Stimulated activated naive CD8-positive, alpha-beta T cell treated with anti-CD3 and anti-CD28 coated beads, Interleukin-15, amount 100 ng/mL, for 72 hours (primary cell): ENCODE measurements at regions not wholly inside any gene's neighbourhood (a gene's known extent, or its start where the extent isn't known, plus 50 kb on each side); places are given as distances from the start of the nearest gene placed in this dataset.

Source experiments
- ATAC-seq: fragments of 150-1000 bp; cut with Tn5 transposase; 2 replicates; pipeline ENCODE4 v1.10.0; 2021; ENCODE audit warnings: mild to moderate bottlenecking, moderate library complexity
- DNase-seq, 2 donors: peaks; one replicate each; pipeline ENCODE4 v3.0.0; 2021 to 2022
- H3K27ac Mint-ChIP-seq, 2 donors: one replicate each; pipeline ENCODE4 v1.8.0; 2022; ENCODE audit warnings: mild to moderate bottlenecking in 2 of 2, mixed read lengths in 2 of 2, moderate library complexity in 2 of 2
- H3K27me3 Mint-ChIP-seq: one replicate; pipeline ENCODE4 v1.8.0; 2022; ENCODE audit warnings: mixed read lengths
- H3K4me1 Mint-ChIP-seq: one replicate; pipeline ENCODE4 v1.8.0; 2022; ENCODE audit warnings: mild to moderate bottlenecking, mixed read lengths
- H3K4me3 Mint-ChIP-seq, 2 donors: one replicate each; pipeline ENCODE4 v1.8.0; 2022; ENCODE audit warnings: mild to moderate bottlenecking in 2 of 2, mixed read lengths in 2 of 2, moderate library complexity in 1 of 2
- H3K9me3 Mint-ChIP-seq, 2 donors: one replicate each; pipeline ENCODE4 v1.8.0; 2022; ENCODE audit warnings: mixed read lengths in 2 of 2

GRCh38 chr10:120318862-120319261, 138.2 kb upstream of the PLPP4 start:
- no peaks in the 10 kb centered on the region for H3K4me1 Mint-ChIP-seq
- H3K9me3 Mint-ChIP-seq, result no peaks in the 10 kb centered on the region
- H3K4me3 Mint-ChIP-seq, result no peak overlapping the region
- peaks cover 34% of the 10 kb centered on the region for H3K27me3 Mint-ChIP-seq
- DNase-seq (no peak), ATAC-seq (no peak)
- no peak overlapping the region for H3K27ac Mint-ChIP-seq

- no peak for ATAC-seq
- Mint-ChIP-seq H3K9me3 (no peaks in the 10 kb centered on the region), H3K4me3 (no peak overlapping the region), H3K4me1 (no peaks in the 10 kb centered on the region), H3K27ac (peak overlapping the region in 1 of 2 donors; percentile 10), H3K27me3 (peaks cover 20% of the 10 kb centered on the region)
- no peak for DNase-seq
These were observed 129.4 kb upstream of the PLPP4 start for GRCh38 chr10:120327675-120328074.

- no peaks in the 10 kb centered on the region for H3K4me1 Mint-ChIP-seq
- H3K27me3 Mint-ChIP-seq, result peaks cover 17% of the 10 kb centered on the region
- no peak overlapping the region for H3K27ac Mint-ChIP-seq
- no peak for ATAC-seq
- H3K9me3 Mint-ChIP-seq, result no peaks in the 10 kb centered on the region
- no peak overlapping the region for H3K4me3 Mint-ChIP-seq
- DNase-seq, result no peak
These were observed 128.4 kb upstream of the PLPP4 start for GRCh38 chr10:120328647-120329046.

- Mint-ChIP-seq H3K4me1 (no peaks in the 10 kb centered on the region), H3K9me3 (no peaks in the 10 kb centered on the region), H3K27me3 (no peaks in the 10 kb centered on the region), H3K27ac (no peak overlapping the region), H3K4me3 (no peak overlapping the region)
- ATAC-seq (no peak), DNase-seq (no peak)
These were observed 121.5 kb upstream of the PLPP4 start for GRCh38 chr10:120335553-120335952.

GRCh38 chr10:120336306-120336910, 120.6 kb upstream of the PLPP4 start:
- no peaks in the 10 kb centered on the region for H3K9me3 Mint-ChIP-seq
- no peaks in the 10 kb centered on the region for H3K4me1 Mint-ChIP-seq
- H3K4me3 Mint-ChIP-seq, result no peak overlapping the region
- no peaks in the 10 kb centered on the region for H3K27me3 Mint-ChIP-seq
- ATAC-seq (no peak), DNase-seq (no peak)
- no peak overlapping the region for H3K27ac Mint-ChIP-seq

GRCh38 chr10:120336911-120337540, 120.0 kb upstream of the PLPP4 start:
- H3K4me3 Mint-ChIP-seq, result no peak overlapping the region
- no peak overlapping the region for H3K27ac Mint-ChIP-seq
- no peaks in the 10 kb centered on the region for H3K4me1 Mint-ChIP-seq
- DNase-seq (peak; percentile 34 to 44), ATAC-seq (no peak)
- H3K9me3 Mint-ChIP-seq, result no peaks in the 10 kb centered on the region
- no peaks in the 10 kb centered on the region for H3K27me3 Mint-ChIP-seq

GRCh38 chr10:120342115-120342714, 114.8 kb upstream of the PLPP4 start:
- DNase-seq (no peak), ATAC-seq (no peak)
- Mint-ChIP-seq H3K27me3 (peaks cover 8% of the 10 kb centered on the region), H3K4me1 (no peaks in the 10 kb centered on the region), H3K4me3 (no peak overlapping the region), H3K9me3 (no peaks in the 10 kb centered on the region), H3K27ac (no peak overlapping the region)

GRCh38 chr10:120345186-120345585, 111.8 kb upstream of the PLPP4 start:
- H3K4me1 Mint-ChIP-seq, result no peaks in the 10 kb centered on the region
- no peak overlapping the region for H3K4me3 Mint-ChIP-seq
- DNase-seq (no peak), ATAC-seq (no peak)
- peaks cover 8% of the 10 kb centered on the region for H3K27me3 Mint-ChIP-seq
- H3K27ac Mint-ChIP-seq, result no peak overlapping the region
- H3K9me3 Mint-ChIP-seq, result no peaks in the 10 kb centered on the region

- H3K9me3 Mint-ChIP-seq, result no peaks in the 10 kb centered on the region
- ATAC-seq (no peak), DNase-seq (no peak)
- H3K27ac Mint-ChIP-seq, result no peak overlapping the region
- peaks cover 8% of the 10 kb centered on the region for H3K27me3 Mint-ChIP-seq
- H3K4me1 Mint-ChIP-seq, result no peaks in the 10 kb centered on the region
- no peak overlapping the region for H3K4me3 Mint-ChIP-seq
These were observed 109.4 kb upstream of the PLPP4 start for GRCh38 chr10:120347644-120348043.

- H3K9me3 Mint-ChIP-seq, result no peaks in the 10 kb centered on the region
- no peak for ATAC-seq
- peaks cover 8% of the 10 kb centered on the region for H3K27me3 Mint-ChIP-seq
- H3K4me1 Mint-ChIP-seq, result no peaks in the 10 kb centered on the region
- no peak overlapping the region for H3K4me3 Mint-ChIP-seq
- no peak for DNase-seq
- H3K27ac Mint-ChIP-seq, result no peak overlapping the region
These were observed 108.0 kb upstream of the PLPP4 start for GRCh38 chr10:120349069-120349468.

- DNase-seq, result no peak
- no peaks in the 10 kb centered on the region for H3K9me3 Mint-ChIP-seq
These were observed 101.6 kb upstream of the PLPP4 start for GRCh38 chr10:120355425-120355824.

GRCh38 chr10:120360571-120360970, 96.5 kb upstream of the PLPP4 start:
- Mint-ChIP-seq H3K9me3 (no peaks in the 10 kb centered on the region), H3K4me3 (no peak overlapping the region), H3K27me3 (no peaks in the 10 kb centered on the region), H3K27ac (no peak overlapping the region), H3K4me1 (no peaks in the 10 kb centered on the region)
- ATAC-seq (no peak), DNase-seq (no peak)

More at GRCh38 chr10:120355425-120355824, 101.6 kb upstream of the PLPP4 start:
- no peaks in the 10 kb centered on the region for H3K27me3 Mint-ChIP-seq
- H3K4me3 Mint-ChIP-seq, result no peak overlapping the region
- no peak overlapping the region for H3K27ac Mint-ChIP-seq
- no peak for ATAC-seq
- no peaks in the 10 kb centered on the region for H3K4me1 Mint-ChIP-seq

GRCh38 chr10:120365872-120366271, 91.2 kb upstream of the PLPP4 start:
- no peaks in the 10 kb centered on the region for H3K27me3 Mint-ChIP-seq
- no peaks in the 10 kb centered on the region for H3K9me3 Mint-ChIP-seq
- ATAC-seq (no peak), DNase-seq (no peak)
- H3K4me1 Mint-ChIP-seq, result no peaks in the 10 kb centered on the region
- no peak overlapping the region for H3K27ac Mint-ChIP-seq
- H3K4me3 Mint-ChIP-seq, result no peak overlapping the region

- no peaks in the 10 kb centered on the region for H3K4me1 Mint-ChIP-seq
- H3K27ac Mint-ChIP-seq, result no peak overlapping the region
- no peak overlapping the region for H3K4me3 Mint-ChIP-seq
- H3K9me3 Mint-ChIP-seq, result no peaks in the 10 kb centered on the region
- H3K27me3 Mint-ChIP-seq, result peaks cover 6% of the 10 kb centered on the region
- ATAC-seq, result no peak
- no peak for DNase-seq
These were observed 89.7 kb upstream of the PLPP4 start for GRCh38 chr10:120367341-120367740.

- no peak for DNase-seq
- Mint-ChIP-seq H3K27ac (no peak overlapping the region), H3K27me3 (peaks cover 6% of the 10 kb centered on the region), H3K4me3 (no peak overlapping the region), H3K4me1 (no peaks in the 10 kb centered on the region), H3K9me3 (no peaks in the 10 kb centered on the region)
- no peak for ATAC-seq
These were observed 88.7 kb upstream of the PLPP4 start for GRCh38 chr10:120368338-120368737.

- Mint-ChIP-seq H3K4me1 (no peaks in the 10 kb centered on the region), H3K4me3 (no peak overlapping the region), H3K27me3 (peaks cover 6% of the 10 kb centered on the region), H3K27ac (no peak overlapping the region), H3K9me3 (no peaks in the 10 kb centered on the region)
- DNase-seq (no peak), ATAC-seq (no peak)
These were observed 88.1 kb upstream of the PLPP4 start for GRCh38 chr10:120368927-120369326.
